MM.1S (cell line): ENCODE measurements at regions not wholly inside any gene's neighbourhood (a gene's known extent, or its start where the extent isn't known, plus 50 kb on each side); places are given as distances from the start of the nearest gene placed in this dataset.

ENCODE experiments used
- DNase-seq: peaks from one replicate; pipeline ENCODE4 v3.0.0-alpha.2; 2015
- H2AFZ ChIP-seq: fragments of 300-600 bp; sonication (generic); 2 replicates; pipeline ENCODE4 v1.6.0; 2016; ENCODE audit warnings: antibody characterized with exemption, low read length
- H3F3A ChIP-seq: fragments of 300-600 bp; sonication (generic); 2 replicates; pipeline ENCODE4 v1.6.1; 2016; ENCODE audit warnings: mild to moderate bottlenecking, antibody characterized with exemption, low read length, moderate library complexity, mixed read lengths; ENCODE audit not compliant: insufficient read depth
- H3K27ac ChIP-seq: fragments of 300-600 bp; sonication (generic); 2 replicates; pipeline ENCODE4 v1.5.1; 2016; ENCODE audit warnings: mild to moderate bottlenecking, low read length
- H3K27me3 ChIP-seq: fragments of 300-600 bp; sonication (generic); replicated peaks from 2 replicates; pipeline ENCODE4 v1.6.0; 2016; ENCODE audit warnings: low read length; ENCODE audit not compliant: insufficient read depth
- H3K36me3 ChIP-seq: fragments of 300-600 bp; sonication (generic); replicated peaks from 2 replicates; pipeline ENCODE4 v1.6.1; 2016; ENCODE audit warnings: mild to moderate bottlenecking, low read length, mixed read lengths; ENCODE audit not compliant: insufficient read depth
- H3K4me1 ChIP-seq: fragments of 300-600 bp; sonication (generic); 2 replicates; pipeline ENCODE4 v1.6.1; 2016; ENCODE audit warnings: low read length, mixed read lengths
- H3K4me2 ChIP-seq: fragments of 300-600 bp; sonication (generic); 2 replicates; pipeline ENCODE4 v1.6.0; 2016; ENCODE audit warnings: low read depth, low read length
- H3K4me3 ChIP-seq: fragments of 300-600 bp; sonication (generic); 2 replicates; pipeline ENCODE4 v1.5.1; 2016; ENCODE audit warnings: low read length, mixed read lengths
- H3K79me2 ChIP-seq: fragments of 300-600 bp; sonication (generic); 2 replicates; pipeline ENCODE4 v1.6.1; 2016; ENCODE audit warnings: mixed run types, low read length, mixed read lengths
- H3K9ac ChIP-seq: fragments of 300-600 bp; sonication (generic); 2 replicates; pipeline ENCODE4 v1.6.1; 2016; ENCODE audit warnings: low read length, mixed read lengths
- H3K9me2 ChIP-seq: fragments of 300-600 bp; sonication (generic); replicated peaks from 2 replicates; pipeline ENCODE4 v1.6.1; 2016; ENCODE audit warnings: mild to moderate bottlenecking, low read length, mixed read lengths; ENCODE audit not compliant: insufficient read depth
- H3K9me3 ChIP-seq: fragments of 300-600 bp; sonication (generic); replicated peaks from 2 replicates; pipeline ENCODE4 v1.6.1; 2016; ENCODE audit warnings: mild to moderate bottlenecking, low read length, mixed read lengths; ENCODE audit not compliant: insufficient read depth
- H4K20me1 ChIP-seq: fragments of 300-600 bp; sonication (generic); 2 replicates; pipeline ENCODE4 v1.6.1; 2016; ENCODE audit warnings: mild to moderate bottlenecking, low read length, moderate library complexity, mixed read lengths; ENCODE audit not compliant: insufficient read depth
- EZH2 ChIP-seq: fragments of 300-600 bp; sonication (generic); optimal IDR thresholded peaks from 2 replicates; pipeline ENCODE3; 2017; ENCODE audit warnings: low read depth, mild to moderate bottlenecking, antibody characterized with exemption, low read length, mixed read lengths
- EZH2phosphoT487 ChIP-seq: fragments of 300-600 bp; sonication (generic); IDR thresholded peaks from 2 replicates; pipeline ENCODE4 v1.6.1; 2018; ENCODE audit warnings: antibody characterized with exemption, low read length
- TF ChIP-seq, protein P1 (sequence below): fragments of 300-600 bp; sonication (generic); IDR thresholded peaks from 2 replicates; pipeline ENCODE4 v1.5.1; 2016; ENCODE audit warnings: antibody characterized with exemption, low read length, mixed read lengths

DNA sequence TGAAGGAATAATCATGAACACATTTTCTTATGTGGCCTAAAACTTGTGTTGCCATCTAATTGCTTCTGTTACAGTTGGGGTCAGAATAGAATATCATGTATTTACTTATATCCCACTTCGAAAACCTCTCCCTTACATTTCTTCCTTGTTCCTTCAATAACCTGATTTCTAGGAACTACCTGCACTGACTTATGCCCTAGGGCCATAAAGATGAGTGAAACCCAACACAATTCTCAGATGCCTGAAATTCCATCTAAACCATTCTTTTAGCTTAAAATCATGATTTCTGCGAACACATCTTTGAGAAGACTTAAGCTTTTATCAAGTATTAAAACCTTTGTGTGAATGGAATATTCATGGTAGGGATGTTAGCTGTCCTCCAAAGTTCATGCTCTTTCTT, 142.7 kb downstream of the SNAPC1 start:
- DNase-seq, result no peak
- no peak overlapping the region for H2AFZ ChIP-seq
- no peaks in the 10 kb centered on the region for H3K9me2 ChIP-seq
- H3K27ac ChIP-seq, result no peak overlapping the region
- no peaks in the 10 kb centered on the region for H3K79me2 ChIP-seq
- H3K9ac ChIP-seq, result no peak overlapping the region
- H3F3A ChIP-seq, result no peaks in the 10 kb centered on the region
- H3K9me3 ChIP-seq, result no peaks in the 10 kb centered on the region
- no peaks in the 10 kb centered on the region for H3K36me3 ChIP-seq
- H3K27me3 ChIP-seq, result no peaks in the 10 kb centered on the region
- H3K4me1 ChIP-seq, result no peaks in the 10 kb centered on the region
- no peaks in the 10 kb centered on the region for H4K20me1 ChIP-seq
- TF ChIP-seq, protein P1, sequence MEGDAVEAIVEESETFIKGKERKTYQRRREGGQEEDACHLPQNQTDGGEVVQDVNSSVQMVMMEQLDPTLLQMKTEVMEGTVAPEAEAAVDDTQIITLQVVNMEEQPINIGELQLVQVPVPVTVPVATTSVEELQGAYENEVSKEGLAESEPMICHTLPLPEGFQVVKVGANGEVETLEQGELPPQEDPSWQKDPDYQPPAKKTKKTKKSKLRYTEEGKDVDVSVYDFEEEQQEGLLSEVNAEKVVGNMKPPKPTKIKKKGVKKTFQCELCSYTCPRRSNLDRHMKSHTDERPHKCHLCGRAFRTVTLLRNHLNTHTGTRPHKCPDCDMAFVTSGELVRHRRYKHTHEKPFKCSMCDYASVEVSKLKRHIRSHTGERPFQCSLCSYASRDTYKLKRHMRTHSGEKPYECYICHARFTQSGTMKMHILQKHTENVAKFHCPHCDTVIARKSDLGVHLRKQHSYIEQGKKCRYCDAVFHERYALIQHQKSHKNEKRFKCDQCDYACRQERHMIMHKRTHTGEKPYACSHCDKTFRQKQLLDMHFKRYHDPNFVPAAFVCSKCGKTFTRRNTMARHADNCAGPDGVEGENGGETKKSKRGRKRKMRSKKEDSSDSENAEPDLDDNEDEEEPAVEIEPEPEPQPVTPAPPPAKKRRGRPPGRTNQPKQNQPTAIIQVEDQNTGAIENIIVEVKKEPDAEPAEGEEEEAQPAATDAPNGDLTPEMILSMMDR, result no peak
- TF ChIP-seq EZH2phosphoT487 (no peak), EZH2 (no peak)
- no peak overlapping the region for H3K4me3 ChIP-seq
- H3K4me2 ChIP-seq, result no peak overlapping the region

DNA sequence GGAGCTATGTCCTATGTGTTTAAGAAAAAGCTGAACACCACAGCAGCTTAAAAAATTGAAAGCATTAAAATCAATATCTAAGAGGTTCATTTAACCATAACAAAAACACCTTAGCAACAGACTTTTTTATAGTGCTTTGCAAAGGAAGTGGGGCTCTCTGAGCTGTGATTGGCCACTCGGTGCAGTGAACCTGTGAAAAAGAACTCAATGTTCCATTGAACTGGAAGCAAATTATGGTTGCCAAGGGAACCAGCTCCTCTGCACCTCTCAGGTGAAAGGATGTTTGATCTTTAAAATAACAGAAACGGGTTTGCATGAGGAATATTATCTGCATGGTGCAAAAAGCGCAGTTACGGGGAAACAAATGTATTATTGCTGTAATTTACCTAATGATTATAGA, 149.4 kb downstream of the SNAPC1 start:
- Histone ChIP-seq H3K9ac (no peak overlapping the region), H3K4me1 (no peaks in the 10 kb centered on the region), H3K79me2 (no peaks in the 10 kb centered on the region), H3K4me3 (no peak overlapping the region), H3K4me2 (no peak overlapping the region), H3K9me2 (no peaks in the 10 kb centered on the region), H2AFZ (no peak overlapping the region), H3F3A (no peaks in the 10 kb centered on the region), H3K9me3 (no peaks in the 10 kb centered on the region), H4K20me1 (no peaks in the 10 kb centered on the region), H3K27me3 (no peaks in the 10 kb centered on the region), H3K36me3 (no peaks in the 10 kb centered on the region), H3K27ac (no peak overlapping the region)
- DNase-seq, result no peak
- no peak for TF ChIP-seq EZH2
- TF ChIP-seq EZH2phosphoT487, result no peak
- TF ChIP-seq, protein P1, result no peak

DNA sequence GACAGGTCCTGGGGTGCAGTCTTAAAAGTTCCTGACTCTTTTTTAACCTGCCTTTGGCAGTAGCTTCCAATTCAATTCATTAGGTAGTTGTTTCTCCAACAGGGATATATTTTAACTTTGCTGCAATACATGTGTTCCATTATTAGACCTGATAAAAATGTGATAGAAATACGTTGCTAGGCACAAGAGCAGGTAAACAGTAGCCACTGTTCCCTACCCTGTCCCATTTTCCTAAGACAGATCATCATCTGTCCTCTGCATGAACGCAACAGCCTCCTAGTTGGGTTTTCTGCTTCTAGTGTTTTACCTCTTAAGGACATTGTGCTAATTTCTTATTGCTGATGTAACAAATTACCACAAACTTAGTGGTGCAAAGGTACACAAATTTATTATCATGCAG, 156.8 kb downstream of the SNAPC1 start:
- Histone ChIP-seq H4K20me1 (no peaks in the 10 kb centered on the region), H3K36me3 (no peaks in the 10 kb centered on the region), H2AFZ (no peak overlapping the region), H3K27me3 (no peaks in the 10 kb centered on the region), H3K9ac (no peak overlapping the region), H3K4me3 (no peak overlapping the region), H3F3A (no peaks in the 10 kb centered on the region), H3K4me2 (no peak overlapping the region), H3K79me2 (no peaks in the 10 kb centered on the region), H3K27ac (no peak overlapping the region), H3K9me3 (no peaks in the 10 kb centered on the region), H3K9me2 (no peaks in the 10 kb centered on the region), H3K4me1 (no peaks in the 10 kb centered on the region)
- DNase-seq, result no peak
- TF ChIP-seq EZH2, result no peak
- TF ChIP-seq, protein P1, result no peak
